ENCODE measurements at regions not wholly inside any gene's neighbourhood (a gene's known extent, or its start where the extent isn't known, plus 50 kb on each side); places are given as distances from the start of the nearest gene placed in this dataset.

- no peak overlapping the region for H3T11ph ChIP-seq (ENCODE audit: low read length)
- no peaks in the 10 kb centered on the region for H3K9me3 ChIP-seq (ENCODE audit: control insufficient read depth, low read depth, low read length)
- Mint-ChIP-seq H3K27me3 (ENCODE audit: low read depth) (no peaks in the 10 kb centered on the region), H3K4me1 (peaks cover 13 to 16% of the 10 kb centered on the region in 2 experiments), H3K27ac (no peak overlapping the region), H3K4me3 (no peak overlapping the region), H3K9me3 (peaks cover 48 to 71% of the 10 kb centered on the region in 2 experiments), H3K36me3 (ENCODE audit: insufficient read depth in 1 of 3, low read depth in 3 of 3) (peaks cover 0 to 7% (median 0%) of the 10 kb centered on the region in 3 experiments)
- no peak overlapping the region for H3K18ac ChIP-seq (ENCODE audit: insufficient read length, low read depth, low read length)
- no peak overlapping the region for H2AFZ ChIP-seq (ENCODE audit: low read length)
- no peak overlapping the region for H4K5ac ChIP-seq (ENCODE audit: insufficient read length, low read depth, low read length)
- H3K4me1 ChIP-seq (ENCODE audit: insufficient read depth, low read length) = peaks cover 2% of the 10 kb centered on the region; the same call in 1 of the 2 replicates
- H3K4me2 ChIP-seq (ENCODE audit: insufficient read depth, insufficient read length, low read length) = no peak overlapping the region
- no peak overlapping the region for H3K56ac ChIP-seq (ENCODE audit: insufficient read length, low read depth, low read length)
- no peak overlapping the region for H3K4ac ChIP-seq (ENCODE audit: low read depth, low read length)
- H2BK12ac ChIP-seq (ENCODE audit: insufficient read length, low read depth, low read length) = no peak overlapping the region
- H2BK15ac ChIP-seq (ENCODE audit: low read depth, low read length) = no peak overlapping the region; the same call in 1 of the 2 replicates
- H2BK120ac ChIP-seq (ENCODE audit: low read depth, low read length, poor library complexity, severe bottlenecking) = no peak overlapping the region
- no peak for TF ChIP-seq CTCF (conservative IDR thresholded peaks at IDR 0.05)
- H3K23ac ChIP-seq (ENCODE audit: insufficient read length, low read depth, low read length) = no peak overlapping the region
- peaks cover 1% of the 10 kb centered on the region; the same call in 1 of the 2 replicates for H3K27me3 ChIP-seq (ENCODE audit: insufficient read depth, low read length)
- no peak overlapping the region for H2AK5ac ChIP-seq (ENCODE audit: insufficient read length, low read length)
- H3K27ac ChIP-seq (ENCODE audit: insufficient read length, low read depth, low read length) = no peak overlapping the region
- no peak overlapping the region for H4K91ac ChIP-seq (ENCODE audit: insufficient read length, low read depth, low read length)
- no peak overlapping the region for H2BK20ac ChIP-seq (ENCODE audit: low read depth, low read length, poor library complexity, severe bottlenecking)
- H2BK5ac ChIP-seq (ENCODE audit: insufficient read length, low read length) = no peak overlapping the region
- H4K20me1 ChIP-seq (ENCODE audit: control insufficient read depth, insufficient read depth, insufficient read length) = no peaks in the 10 kb centered on the region
- H3K79me2 ChIP-seq (ENCODE audit: insufficient read depth, low read length) = no peaks in the 10 kb centered on the region
- H4K8ac ChIP-seq (replicated peaks; ENCODE audit: insufficient read length, low read depth, low read length) = no peak overlapping the region
- H3K14ac ChIP-seq (ENCODE audit: insufficient read depth, low read length) = no peak overlapping the region
- no peak for DNase-seq
- H3K23me2 ChIP-seq (ENCODE audit: insufficient read length, low read depth, low read length, poor library complexity, severe bottlenecking) = no peaks in the 10 kb centered on the region
- no CpG with 5 or more reads among the region's 8 CpGs for WGBS (ENCODE audit: extremely low coverage, insufficient read length, low lambda C conversion rate)
- no peaks in the 10 kb centered on the region for H3K79me1 ChIP-seq (ENCODE audit: insufficient read depth, low read depth, low read length, poor library complexity, severe bottlenecking)
- H3K9ac ChIP-seq (ENCODE audit: extremely low read depth, insufficient read length, low read length) = no peak overlapping the region
These were observed 260.8 kb downstream of the BCOR start for GRCh38 chrX:39836802-39837420.

Data from H9 (cell line).